BJ (cell line): ENCODE measurements at regions not wholly inside any gene's neighbourhood (a gene's known extent, or its start where the extent isn't known, plus 50 kb on each side); places are given as distances from the start of the nearest gene placed in this dataset.

ENCODE experiments used
- CTCF ChIA-PET: fragments of 350-600 bp; formaldehyde crosslinking; extraction: SDS; loops from one replicate; lab custom pipeline; 2021; ENCODE audit warnings: antibody characterized with exemption, inconsistent platforms; lab: Yijun Ruan, JAX
- POLR2A ChIA-PET: fragments of 300-600 bp; sonication (Branson Sonifier 250); formaldehyde crosslinking; extraction: SDS; loops from one replicate; lab custom pipeline; 2021; ENCODE audit warnings: antibody characterized with exemption; lab: Charles Lee
- DNase-seq: peaks from one replicate; pipeline ENCODE4 v3.0.0-alpha.2; 2011; ENCODE audit warnings: low read depth
- H3K27me3 ChIP-seq: 2 replicates; pipeline ENCODE4 v1.6.0; 2011; ENCODE audit warnings: low read length; ENCODE audit not compliant: control insufficient read depth, insufficient read depth
- H3K36me3 ChIP-seq: 2 replicates; pipeline ENCODE4 v1.5.1; 2011; ENCODE audit warnings: low read length; ENCODE audit not compliant: control insufficient read depth, insufficient read depth
- H3K4me3 ChIP-seq: 2 replicates; pipeline ENCODE4 v1.5.1; 2011; ENCODE audit warnings: low read depth, mild to moderate bottlenecking, control low read depth, low read length
- TF ChIP-seq, protein P1 (sequence below): IDR thresholded peaks from 2 replicates; pipeline ENCODE4 v1.5.1; 2011; ENCODE audit warnings: low read depth, mild to moderate bottlenecking, control low read depth, inconsistent platforms, low read length, moderate library complexity; ENCODE audit not compliant: insufficient read depth

- Histone ChIP-seq H3K36me3 (no peaks in the 10 kb centered on the region), H3K27me3 (no peaks in the 10 kb centered on the region), H3K4me3 (no peak overlapping the region)
- ChIA-PET POLR2A (no interaction called here), CTCF (no interaction called here)
- DNase-seq = no peak
- TF ChIP-seq, protein P1, sequence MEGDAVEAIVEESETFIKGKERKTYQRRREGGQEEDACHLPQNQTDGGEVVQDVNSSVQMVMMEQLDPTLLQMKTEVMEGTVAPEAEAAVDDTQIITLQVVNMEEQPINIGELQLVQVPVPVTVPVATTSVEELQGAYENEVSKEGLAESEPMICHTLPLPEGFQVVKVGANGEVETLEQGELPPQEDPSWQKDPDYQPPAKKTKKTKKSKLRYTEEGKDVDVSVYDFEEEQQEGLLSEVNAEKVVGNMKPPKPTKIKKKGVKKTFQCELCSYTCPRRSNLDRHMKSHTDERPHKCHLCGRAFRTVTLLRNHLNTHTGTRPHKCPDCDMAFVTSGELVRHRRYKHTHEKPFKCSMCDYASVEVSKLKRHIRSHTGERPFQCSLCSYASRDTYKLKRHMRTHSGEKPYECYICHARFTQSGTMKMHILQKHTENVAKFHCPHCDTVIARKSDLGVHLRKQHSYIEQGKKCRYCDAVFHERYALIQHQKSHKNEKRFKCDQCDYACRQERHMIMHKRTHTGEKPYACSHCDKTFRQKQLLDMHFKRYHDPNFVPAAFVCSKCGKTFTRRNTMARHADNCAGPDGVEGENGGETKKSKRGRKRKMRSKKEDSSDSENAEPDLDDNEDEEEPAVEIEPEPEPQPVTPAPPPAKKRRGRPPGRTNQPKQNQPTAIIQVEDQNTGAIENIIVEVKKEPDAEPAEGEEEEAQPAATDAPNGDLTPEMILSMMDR = no peak
These were observed 845.9 kb downstream of the MAT2B start for GRCh38 chr5:164351245-164351834.

DNA sequence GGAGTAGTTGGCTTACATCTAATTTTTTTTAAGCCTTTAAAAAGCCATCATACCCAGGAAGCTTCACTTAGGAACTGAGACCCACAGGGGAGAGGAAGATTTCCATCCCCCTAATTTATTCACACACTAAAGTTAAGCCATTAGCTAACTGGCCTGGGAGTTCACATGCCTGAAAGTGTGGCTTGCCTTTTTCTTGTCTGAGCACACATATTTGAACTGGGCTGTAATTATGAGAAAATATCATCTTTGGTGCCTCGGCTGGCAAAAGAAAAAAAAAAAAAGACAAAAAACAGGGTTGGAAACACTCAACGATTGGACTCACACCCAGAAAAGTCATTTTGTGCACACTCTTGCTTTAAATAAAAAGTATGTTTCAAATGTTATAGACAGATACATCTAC, 847.3 kb downstream of the MAT2B start:
- no peak overlapping the region for H3K4me3 ChIP-seq
- no peak for DNase-seq
- H3K27me3 ChIP-seq = no peaks in the 10 kb centered on the region
- TF ChIP-seq, protein P1 = no peak
- CTCF ChIA-PET = no interaction called here
- POLR2A ChIA-PET = no interaction called here
- H3K36me3 ChIP-seq = no peaks in the 10 kb centered on the region

- no peak for DNase-seq
- Histone ChIP-seq H3K36me3 (no peaks in the 10 kb centered on the region), H3K27me3 (no peaks in the 10 kb centered on the region), H3K4me3 (no peak overlapping the region)
- ChIA-PET POLR2A (no interaction called here), CTCF (no interaction called here)
- TF ChIP-seq, protein P1 = no peak
These were observed 847.7 kb downstream of the MAT2B start for GRCh38 chr5:164353155-164353554.

DNA sequence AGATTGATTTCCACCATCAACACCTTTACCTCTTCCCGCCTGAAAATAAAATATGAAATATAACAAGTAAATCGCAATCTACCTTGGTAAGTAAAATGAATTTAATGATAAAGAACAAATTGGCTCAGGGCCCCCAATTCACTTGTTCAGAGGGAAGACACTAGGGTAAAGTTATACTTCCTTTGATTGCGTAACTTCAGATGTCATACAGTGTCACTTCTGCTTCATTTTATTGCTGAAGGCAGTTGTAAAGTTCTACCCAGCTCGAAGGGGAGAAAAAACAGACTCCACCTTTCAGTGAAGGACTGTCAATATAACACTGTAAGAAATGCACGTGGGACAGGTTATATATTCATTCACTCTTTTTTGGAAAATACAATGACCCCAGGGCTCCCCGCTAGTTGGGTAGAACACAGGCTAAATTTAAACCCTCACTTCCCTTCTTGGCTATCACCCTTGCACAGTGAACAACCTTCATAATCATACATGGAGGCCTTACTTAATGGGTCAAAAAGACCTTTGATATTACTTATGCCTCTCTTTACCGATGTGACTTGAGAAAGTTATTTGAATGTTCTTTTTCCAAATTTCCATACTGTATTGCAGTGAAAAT, 848.8 kb downstream of the MAT2B start:
- H3K4me3 ChIP-seq = no peak overlapping the region
- POLR2A ChIA-PET = no interaction called here
- no peaks in the 10 kb centered on the region for H3K27me3 ChIP-seq
- H3K36me3 ChIP-seq = no peaks in the 10 kb centered on the region
- CTCF ChIA-PET = no interaction called here
- DNase-seq = no peak
- TF ChIP-seq, protein P1 = no peak

DNA sequence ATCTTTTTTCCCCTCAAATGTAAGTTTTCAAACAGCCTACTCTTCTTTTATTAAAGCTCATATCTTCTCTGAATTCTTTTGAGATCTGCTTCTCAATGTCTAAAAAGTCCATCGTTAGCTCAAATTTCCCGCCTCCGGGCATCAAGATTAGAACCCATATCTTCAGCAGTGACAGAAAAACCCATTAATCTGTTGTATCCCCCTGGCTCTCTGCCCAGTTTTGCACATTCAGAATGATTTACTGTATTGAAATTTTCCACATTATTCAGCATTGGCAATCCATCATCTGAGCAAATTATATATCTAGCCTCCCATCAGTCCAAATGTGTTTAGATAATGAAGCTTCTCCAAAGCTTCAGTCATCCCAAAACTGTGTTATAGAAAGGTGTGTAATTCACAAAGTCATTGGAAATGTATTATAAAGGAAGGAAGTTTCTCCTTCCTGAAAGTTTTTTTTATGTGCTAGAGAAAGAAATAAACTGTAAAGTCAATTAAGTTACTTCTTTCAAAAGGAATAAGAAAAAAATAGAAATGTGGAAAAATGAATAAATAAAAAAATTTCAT, 849.9 kb downstream of the MAT2B start:
- Histone ChIP-seq H3K27me3 (no peaks in the 10 kb centered on the region), H3K4me3 (no peak overlapping the region), H3K36me3 (no peaks in the 10 kb centered on the region)
- DNase-seq = no peak
- ChIA-PET POLR2A (no interaction called here), CTCF (no interaction called here)
- TF ChIP-seq, protein P1 = no peak
